ENCODE measurements at regions not wholly inside any gene's neighbourhood (a gene's known extent, or its start where the extent isn't known, plus 50 kb on each side); places are given as distances from the start of the nearest gene placed in this dataset.

GRCh38 chr1:199759268-199759730 lies 268.2 kb upstream of the NR5A2 start:
- Histone ChIP-seq H3K27ac (ENCODE audit: low read depth, low read length) (no peak overlapping the region), H3K79me2 (ENCODE audit: insufficient read depth, low read length) (no peaks in the 10 kb centered on the region), H3K9me3 (ENCODE audit: insufficient read depth, low read length) (no peaks in the 10 kb centered on the region), H3K9ac (ENCODE audit: low read length) (no peak overlapping the region), H4K20me1 (ENCODE audit: low read depth, low read length) (no peaks in the 10 kb centered on the region), H3K4me2 (ENCODE audit: low read depth, low read length, poor library complexity, severe bottlenecking) (no peak overlapping the region), H2AFZ (ENCODE audit: low read depth, low read length, severe bottlenecking) (no peak overlapping the region), H3K27me3 (ENCODE audit: low read length) (no peaks in the 10 kb centered on the region), H3K4me3 (ENCODE audit: insufficient read depth, low read length, poor library complexity, severe bottlenecking) (no peak overlapping the region), H3K36me3 (ENCODE audit: low read length) (no peaks in the 10 kb centered on the region), H3F3A (ENCODE audit: insufficient read depth) (no peaks in the 10 kb centered on the region), H3K9me2 (replicated peaks; ENCODE audit: insufficient read depth, low read length) (no peaks in the 10 kb centered on the region)
- no peak for TF ChIP-seq EZH2phosphoT487 (conservative IDR thresholded peaks at IDR 0.05; ENCODE audit: low read length)
- TF ChIP-seq CTCF (IDR thresholded peaks at IDR 0.05; ENCODE audit: insufficient read depth, low read length, poor library complexity, severe bottlenecking), result no peak

GRCh38 chr1:199762572-199762971 lies 264.9 kb upstream of the NR5A2 start:
- Histone ChIP-seq H3K4me3 (ENCODE audit: insufficient read depth, low read length, poor library complexity, severe bottlenecking) (no peak overlapping the region), H4K20me1 (ENCODE audit: low read depth, low read length) (no peaks in the 10 kb centered on the region), H3K9ac (ENCODE audit: low read length) (no peak overlapping the region), H3K4me2 (ENCODE audit: low read depth, low read length, poor library complexity, severe bottlenecking) (no peak overlapping the region), H3K9me2 (replicated peaks; ENCODE audit: insufficient read depth, low read length) (0 out of 2 replicates have a peak, but pooled peaks cover 5% of the 10 kb centered on the region), H3K27me3 (ENCODE audit: low read length) (no peaks in the 10 kb centered on the region), H2AFZ (ENCODE audit: low read depth, low read length, severe bottlenecking) (no peak overlapping the region), H3F3A (ENCODE audit: insufficient read depth) (no peaks in the 10 kb centered on the region), H3K79me2 (ENCODE audit: insufficient read depth, low read length) (no peaks in the 10 kb centered on the region), H3K9me3 (ENCODE audit: insufficient read depth, low read length) (no peaks in the 10 kb centered on the region), H3K27ac (ENCODE audit: low read depth, low read length) (no peak overlapping the region), H3K36me3 (ENCODE audit: low read length) (0 out of 2 replicates have a peak, but pooled peaks cover 8% of the 10 kb centered on the region)
- no peak for TF ChIP-seq EZH2phosphoT487 (conservative IDR thresholded peaks at IDR 0.05; ENCODE audit: low read length)
- no peak for TF ChIP-seq CTCF (IDR thresholded peaks at IDR 0.05; ENCODE audit: insufficient read depth, low read length, poor library complexity, severe bottlenecking)

GRCh38 chr1:199766218-199766792 lies 261.2 kb upstream of the NR5A2 start:
- 0 out of 2 replicates have a peak, but pooled peaks cover 5% of the 10 kb centered on the region for H3K9me2 ChIP-seq (replicated peaks; ENCODE audit: insufficient read depth, low read length)
- H4K20me1 ChIP-seq (ENCODE audit: low read depth, low read length), result no peaks in the 10 kb centered on the region
- H3K9me3 ChIP-seq (ENCODE audit: insufficient read depth, low read length), result no peaks in the 10 kb centered on the region
- no peak overlapping the region for H3K4me3 ChIP-seq (ENCODE audit: insufficient read depth, low read length, poor library complexity, severe bottlenecking)
- TF ChIP-seq EZH2phosphoT487 (conservative IDR thresholded peaks at IDR 0.05; ENCODE audit: low read length), result no peak
- no peak for TF ChIP-seq CTCF (IDR thresholded peaks at IDR 0.05; ENCODE audit: insufficient read depth, low read length, poor library complexity, severe bottlenecking)
- no peak overlapping the region for H3K9ac ChIP-seq (ENCODE audit: low read length)
- 0 out of 2 replicates have a peak, but pooled peaks cover 8% of the 10 kb centered on the region for H3K36me3 ChIP-seq (ENCODE audit: low read length)
- H3F3A ChIP-seq (ENCODE audit: insufficient read depth), result no peaks in the 10 kb centered on the region
- no peak overlapping the region for H3K4me2 ChIP-seq (ENCODE audit: low read depth, low read length, poor library complexity, severe bottlenecking)
- H2AFZ ChIP-seq (ENCODE audit: low read depth, low read length, severe bottlenecking), result no peak overlapping the region
- no peaks in the 10 kb centered on the region for H3K79me2 ChIP-seq (ENCODE audit: insufficient read depth, low read length)
- H3K27ac ChIP-seq (ENCODE audit: low read depth, low read length), result no peak overlapping the region
- H3K27me3 ChIP-seq (ENCODE audit: low read length), result no peaks in the 10 kb centered on the region
